Left ventricle myocardium inferior (tissue), 1 donor: ENCODE measurements at regions not wholly inside any gene's neighbourhood (a gene's known extent, or its start where the extent isn't known, plus 50 kb on each side); places are given as distances from the start of the nearest gene placed in this dataset.

ENCODE experiments used
- DNase-seq: peaks from one replicate; pipeline ENCODE4 v3.0.0-alpha.2; 2020
- H3K27ac ChIP-seq: fragments of 200-600 bp; replicated peaks from 2 replicates; pipeline ENCODE4 v1.8.0; 2021
- H3K27me3 ChIP-seq: fragments of 200-600 bp; 2 replicates; pipeline ENCODE4 v1.8.0; 2021; ENCODE audit warnings: low read depth
- H3K36me3 ChIP-seq: fragments of 200-600 bp; 2 replicates; pipeline ENCODE4 v1.8.0; 2021
- H3K4me1 ChIP-seq: fragments of 200-600 bp; 2 replicates; pipeline ENCODE4 v1.8.0; 2021
- H3K4me3 ChIP-seq: fragments of 200-600 bp; 2 replicates; pipeline ENCODE4 v1.8.0; 2021; ENCODE audit warnings: mild to moderate bottlenecking, moderate library complexity
- H3K9me3 ChIP-seq: fragments of 200-600 bp; replicated peaks from 2 replicates; pipeline ENCODE4 v1.8.0; 2021
- CTCF ChIP-seq: fragments of 200-600 bp; IDR thresholded peaks from 2 replicates; pipeline ENCODE4 v1.8.0; 2021; ENCODE audit warnings: antibody characterized with exemption, mild to moderate bottlenecking, borderline replicate concordance
- intact Hi-C: fragments of 100-400 bp; cut with micrococcal nuclease; formaldehyde crosslinking; loops from one replicate; pipeline ENCODE4 v1.11.0; 2022
- donor health status: DM: no; HTN: yes; CAD: no; lungs with severe emphysema.

GRCh38 chr3:24722087-24722486, 227.4 kb upstream of the THRB start:
- no peak overlapping the region for H3K27ac ChIP-seq
- intact Hi-C loops = no loop called here
- H3K4me1 ChIP-seq = peaks cover 5% of the 10 kb centered on the region
- TF ChIP-seq CTCF = no peak
- H3K4me3 ChIP-seq = no peak overlapping the region
- DNase-seq = no peak
- H3K36me3 ChIP-seq = no peaks in the 10 kb centered on the region
- H3K27me3 ChIP-seq = no peaks in the 10 kb centered on the region
- H3K9me3 ChIP-seq = no peaks in the 10 kb centered on the region

DNA sequence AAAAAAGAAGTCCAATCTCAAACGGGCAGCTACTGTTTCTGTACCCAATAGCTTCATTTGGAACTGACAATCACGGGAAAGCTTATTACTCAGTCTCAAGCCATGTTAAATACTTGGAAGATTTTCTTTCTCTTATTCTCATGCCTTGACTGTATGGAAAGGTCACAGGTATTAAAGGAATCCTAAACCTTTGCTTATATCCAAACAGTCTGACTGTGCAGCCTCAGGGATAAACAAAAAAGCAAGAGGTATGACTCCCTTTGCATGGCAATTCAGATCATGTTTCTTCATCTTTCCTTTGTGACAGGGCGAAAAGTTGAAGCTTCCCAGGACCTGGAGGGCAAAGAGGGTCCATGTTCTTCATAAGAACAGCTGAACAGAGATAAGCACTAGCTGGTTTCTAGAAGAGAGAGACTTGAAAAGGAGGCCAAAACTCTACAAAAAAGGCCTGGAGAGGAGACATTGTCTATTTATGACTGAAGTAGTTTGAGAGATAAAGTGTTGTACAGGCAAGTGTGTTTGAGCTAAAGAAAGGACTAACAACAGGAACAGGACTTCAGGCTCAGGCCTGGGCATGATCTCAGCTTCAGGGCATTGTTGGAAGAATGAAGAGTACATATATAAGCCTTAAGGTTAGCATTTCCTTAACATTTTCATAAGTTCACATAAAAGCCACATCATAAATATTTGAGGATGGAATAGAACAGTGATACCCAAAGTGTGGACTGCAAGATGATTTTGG, 231.0 kb upstream of the THRB start:
- peaks cover 5% of the 10 kb centered on the region for H3K4me1 ChIP-seq
- no peaks in the 10 kb centered on the region for H3K27me3 ChIP-seq
- TF ChIP-seq CTCF = no peak
- H3K27ac ChIP-seq = no peak overlapping the region
- intact Hi-C loops = no loop called here
- DNase-seq = no peak
- H3K9me3 ChIP-seq = no peaks in the 10 kb centered on the region
- H3K36me3 ChIP-seq = no peaks in the 10 kb centered on the region
- no peak overlapping the region for H3K4me3 ChIP-seq

DNA sequence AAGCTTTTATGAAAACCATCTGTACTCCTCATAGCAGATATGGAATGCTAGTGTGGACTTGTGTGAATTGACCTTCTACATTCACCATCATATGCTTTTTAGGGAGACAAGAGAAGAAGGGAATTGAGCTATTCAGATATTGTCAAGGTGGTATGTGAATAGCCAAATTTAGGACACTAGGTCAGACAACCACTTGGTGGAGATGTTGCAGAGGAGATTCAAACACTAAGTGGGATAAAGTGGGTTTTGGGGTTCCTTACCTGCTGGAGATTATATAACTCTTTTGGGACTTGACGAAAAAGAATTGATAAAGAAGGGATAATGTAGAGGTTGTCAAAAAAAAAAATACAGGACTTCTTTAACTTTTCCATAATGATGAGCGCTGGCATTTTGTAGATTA, 231.8 kb upstream of the THRB start:
- no peaks in the 10 kb centered on the region for H3K27me3 ChIP-seq
- H3K27ac ChIP-seq = no peak overlapping the region
- intact Hi-C loops = no loop called here
- peaks cover 5% of the 10 kb centered on the region for H3K4me1 ChIP-seq
- TF ChIP-seq CTCF = no peak
- DNase-seq = no peak
- no peak overlapping the region for H3K4me3 ChIP-seq
- no peaks in the 10 kb centered on the region for H3K36me3 ChIP-seq
- H3K9me3 ChIP-seq = no peaks in the 10 kb centered on the region

DNA sequence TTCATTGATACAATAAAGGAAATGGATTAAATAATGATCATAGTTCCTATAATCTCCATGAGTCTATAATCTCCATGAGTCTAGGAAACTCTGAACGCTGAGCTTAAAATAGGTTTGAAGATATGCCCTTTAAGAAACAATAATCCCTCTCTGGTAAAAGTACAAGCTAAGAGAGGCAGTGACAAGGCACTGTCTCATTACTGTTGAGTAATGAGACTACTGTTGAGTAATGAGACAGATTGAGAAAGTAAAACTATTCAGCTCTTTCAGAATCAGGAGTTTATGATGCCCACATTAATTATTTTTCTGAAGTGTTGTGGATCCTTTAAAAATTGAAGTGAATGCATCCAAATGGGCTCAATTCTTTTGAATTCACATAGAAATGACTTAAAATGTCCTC, 235.5 kb upstream of the THRB start:
- H3K27me3 ChIP-seq = no peaks in the 10 kb centered on the region
- H3K4me3 ChIP-seq = no peak overlapping the region
- H3K27ac ChIP-seq = no peak overlapping the region
- TF ChIP-seq CTCF = no peak
- H3K36me3 ChIP-seq = no peaks in the 10 kb centered on the region
- no peak for DNase-seq
- H3K4me1 ChIP-seq = no peaks in the 10 kb centered on the region
- intact Hi-C loops = no loop called here
- peaks cover 11% of the 10 kb centered on the region for H3K9me3 ChIP-seq

DNA sequence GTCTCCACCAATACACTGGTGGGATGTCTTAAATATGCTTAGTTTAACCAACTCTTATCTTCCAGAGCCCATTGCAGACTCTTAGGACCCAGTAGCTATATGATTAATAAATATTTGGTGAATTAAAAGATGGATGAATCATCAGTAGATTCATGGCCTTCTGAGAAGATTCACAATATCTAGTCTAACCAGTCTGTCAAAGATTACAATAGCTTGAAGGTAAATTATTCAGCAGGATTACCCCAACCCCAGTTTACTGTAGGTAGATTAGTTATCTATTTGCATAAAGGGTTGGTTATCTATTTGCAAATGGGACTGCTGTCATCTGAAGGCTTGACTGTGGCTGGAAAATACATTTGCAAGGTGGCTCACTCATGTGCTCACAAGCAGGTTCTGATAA, 239.4 kb upstream of the THRB start:
- Histone ChIP-seq H3K4me3 (no peak overlapping the region), H3K27ac (no peak overlapping the region), H3K4me1 (no peaks in the 10 kb centered on the region), H3K27me3 (no peaks in the 10 kb centered on the region), H3K9me3 (peaks cover 11% of the 10 kb centered on the region), H3K36me3 (no peaks in the 10 kb centered on the region)
- intact Hi-C loops = no loop called here
- no peak for DNase-seq
- no peak for TF ChIP-seq CTCF
